ENCODE measurements at regions not wholly inside any gene's neighbourhood (a gene's known extent, or its start where the extent isn't known, plus 50 kb on each side); places are given as distances from the start of the nearest gene placed in this dataset.

DNA sequence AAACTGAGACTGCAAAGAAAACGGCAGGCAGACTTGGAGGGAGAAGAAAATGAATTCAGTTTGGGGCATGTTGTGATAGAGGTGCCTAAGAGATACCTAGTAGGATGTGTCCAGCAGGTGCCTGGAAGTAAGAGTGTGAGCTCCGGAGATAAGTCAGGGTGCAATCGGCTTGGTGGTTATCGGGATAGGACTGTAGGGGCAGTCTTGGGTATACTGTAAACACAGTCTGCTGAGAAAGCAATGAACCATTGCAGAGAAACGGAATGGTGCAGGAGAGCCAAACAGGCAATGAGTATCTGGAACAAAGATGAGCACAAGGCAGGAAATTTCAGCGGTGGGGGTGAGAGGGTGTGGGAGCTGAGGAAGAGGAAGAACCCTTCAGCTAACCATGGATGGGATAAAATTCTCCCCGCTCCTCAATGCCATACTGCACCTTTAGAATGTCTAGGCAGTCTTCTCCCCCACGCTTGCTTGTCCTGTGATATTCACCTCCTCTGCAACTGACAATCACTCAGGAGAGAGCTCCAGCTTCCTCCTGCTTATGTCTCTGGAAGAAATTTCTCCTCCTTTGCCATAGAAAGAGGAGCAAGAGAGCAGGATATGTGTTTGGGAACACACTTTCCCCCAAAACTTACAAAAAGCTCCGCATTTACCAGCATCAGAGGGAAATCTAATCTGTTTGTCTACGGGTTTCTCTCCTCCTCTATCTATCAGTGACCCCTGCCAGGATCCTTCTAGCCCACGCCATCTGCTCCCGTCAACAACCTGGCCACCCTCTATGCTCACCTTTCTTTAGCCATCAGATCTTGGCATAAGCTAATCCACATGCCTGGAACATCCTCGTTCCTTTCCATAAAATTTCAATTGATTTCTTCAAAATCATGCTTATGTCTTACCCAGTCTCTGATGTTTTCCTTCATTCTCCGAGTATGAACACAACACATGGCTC, 381.7 kb upstream of the JARID2 start:
- ATAC-seq (ENCODE audit: low FRiP score), result no peak
- no peak for DNase-seq (ENCODE audit: low spot score)

DNA sequence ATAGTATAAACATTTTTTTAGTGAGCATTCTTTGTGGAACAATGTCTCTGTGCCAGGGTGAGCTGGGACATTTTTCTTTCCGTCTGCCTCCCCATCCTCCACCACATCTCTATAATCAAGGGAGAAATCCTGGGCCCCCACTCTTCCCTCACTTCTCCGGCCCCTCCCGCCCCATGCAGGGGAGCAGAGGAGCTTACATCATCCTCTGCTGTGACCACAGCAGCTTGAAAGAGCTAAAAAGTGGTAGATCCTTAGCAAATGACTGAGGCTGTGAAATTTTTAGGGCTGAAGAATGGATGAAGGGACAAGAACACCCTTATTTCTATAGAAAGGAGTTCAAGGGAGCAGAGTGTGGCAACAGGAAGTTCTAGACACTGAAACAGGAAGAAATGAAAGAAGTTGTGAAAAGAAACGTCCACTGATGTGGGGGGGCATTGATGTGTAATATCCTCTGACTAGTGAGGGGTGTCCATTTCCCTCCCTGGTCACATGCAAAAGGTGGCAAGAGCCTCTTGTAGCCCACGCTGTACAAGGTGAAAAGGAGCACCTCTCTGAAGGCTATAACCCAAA, 380.3 kb upstream of the JARID2 start:
- ATAC-seq (ENCODE audit: low FRiP score) (no peak), DNase-seq (ENCODE audit: low spot score) (no peak)
- TF ChIP-seq, protein P1, sequence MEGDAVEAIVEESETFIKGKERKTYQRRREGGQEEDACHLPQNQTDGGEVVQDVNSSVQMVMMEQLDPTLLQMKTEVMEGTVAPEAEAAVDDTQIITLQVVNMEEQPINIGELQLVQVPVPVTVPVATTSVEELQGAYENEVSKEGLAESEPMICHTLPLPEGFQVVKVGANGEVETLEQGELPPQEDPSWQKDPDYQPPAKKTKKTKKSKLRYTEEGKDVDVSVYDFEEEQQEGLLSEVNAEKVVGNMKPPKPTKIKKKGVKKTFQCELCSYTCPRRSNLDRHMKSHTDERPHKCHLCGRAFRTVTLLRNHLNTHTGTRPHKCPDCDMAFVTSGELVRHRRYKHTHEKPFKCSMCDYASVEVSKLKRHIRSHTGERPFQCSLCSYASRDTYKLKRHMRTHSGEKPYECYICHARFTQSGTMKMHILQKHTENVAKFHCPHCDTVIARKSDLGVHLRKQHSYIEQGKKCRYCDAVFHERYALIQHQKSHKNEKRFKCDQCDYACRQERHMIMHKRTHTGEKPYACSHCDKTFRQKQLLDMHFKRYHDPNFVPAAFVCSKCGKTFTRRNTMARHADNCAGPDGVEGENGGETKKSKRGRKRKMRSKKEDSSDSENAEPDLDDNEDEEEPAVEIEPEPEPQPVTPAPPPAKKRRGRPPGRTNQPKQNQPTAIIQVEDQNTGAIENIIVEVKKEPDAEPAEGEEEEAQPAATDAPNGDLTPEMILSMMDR (IDR thresholded peaks at IDR 0.05), result no peak

More for the DNA sequence above, 381.7 kb upstream of the JARID2 start:
- TF ChIP-seq, protein P1 (IDR thresholded peaks at IDR 0.05), result no peak

DNA sequence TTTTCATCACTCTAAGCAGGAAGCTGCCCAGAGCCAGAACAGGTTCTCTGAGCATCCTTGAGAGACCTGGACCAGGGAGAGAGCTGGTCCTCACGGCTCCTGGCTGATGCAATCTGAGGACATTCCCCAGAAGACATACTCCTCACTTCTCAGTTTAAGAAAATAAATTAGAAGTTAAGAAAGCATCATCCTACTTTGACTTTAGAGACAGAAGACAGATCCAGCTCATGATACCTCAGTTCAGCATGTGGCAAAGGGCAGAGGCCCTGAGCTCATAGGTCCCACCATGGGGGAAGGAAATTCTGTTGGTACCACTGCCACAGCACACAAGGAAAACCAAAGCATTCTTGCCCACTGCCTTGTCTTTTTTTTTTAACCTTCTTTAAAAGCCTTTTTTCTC, 378.1 kb upstream of the JARID2 start:
- no peak for ATAC-seq (ENCODE audit: low FRiP score)
- TF ChIP-seq, protein P1 (IDR thresholded peaks at IDR 0.05), result no peak
- no peak for DNase-seq (ENCODE audit: low spot score)

DNA sequence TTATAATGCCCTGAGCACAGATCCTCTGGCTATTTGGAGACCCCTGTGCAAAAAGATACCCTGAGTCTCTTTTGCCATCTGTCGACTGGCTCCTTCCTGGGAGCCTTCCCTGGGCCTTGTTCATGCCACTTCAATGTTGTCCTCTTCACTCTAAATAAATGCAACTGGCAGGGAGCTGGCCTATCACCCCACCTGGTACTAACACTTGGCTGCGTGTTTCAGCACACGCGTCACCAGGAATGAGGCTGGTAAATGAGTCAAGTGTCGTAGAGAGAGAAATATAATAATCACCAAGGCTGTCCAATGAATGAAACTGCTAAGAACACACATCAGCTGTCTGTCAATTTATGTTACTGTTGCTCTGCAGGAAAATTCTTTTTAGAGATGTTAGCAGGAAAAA, 374.6 kb upstream of the JARID2 start:
- ATAC-seq (ENCODE audit: low FRiP score) (no peak), DNase-seq (ENCODE audit: low spot score) (no peak)
- TF ChIP-seq, protein P1 (IDR thresholded peaks at IDR 0.05), result no peak

DNA sequence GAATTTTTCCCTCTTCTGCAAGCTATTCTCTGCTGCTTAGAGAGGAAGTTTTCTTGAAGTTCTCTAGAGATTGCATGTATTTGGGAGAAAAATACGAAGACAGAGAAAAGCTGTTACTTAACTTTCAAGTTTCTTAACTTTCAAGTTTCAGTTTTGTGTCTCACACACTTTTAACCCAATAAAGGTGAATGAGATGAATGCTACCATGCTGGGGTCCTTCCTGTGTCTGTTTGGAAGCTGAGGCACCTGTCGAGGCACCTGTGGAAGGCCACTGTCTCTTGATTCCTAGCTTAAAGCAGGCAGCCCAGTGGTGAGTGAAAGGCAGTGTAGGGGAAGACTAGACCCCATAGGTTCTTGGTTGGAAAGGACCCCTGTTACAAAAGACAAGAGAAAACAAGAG, 372.8 kb upstream of the JARID2 start:
- ATAC-seq (ENCODE audit: low FRiP score) (no peak), DNase-seq (ENCODE audit: low spot score) (no peak)
- TF ChIP-seq, protein P1 (IDR thresholded peaks at IDR 0.05), result no peak

DNA sequence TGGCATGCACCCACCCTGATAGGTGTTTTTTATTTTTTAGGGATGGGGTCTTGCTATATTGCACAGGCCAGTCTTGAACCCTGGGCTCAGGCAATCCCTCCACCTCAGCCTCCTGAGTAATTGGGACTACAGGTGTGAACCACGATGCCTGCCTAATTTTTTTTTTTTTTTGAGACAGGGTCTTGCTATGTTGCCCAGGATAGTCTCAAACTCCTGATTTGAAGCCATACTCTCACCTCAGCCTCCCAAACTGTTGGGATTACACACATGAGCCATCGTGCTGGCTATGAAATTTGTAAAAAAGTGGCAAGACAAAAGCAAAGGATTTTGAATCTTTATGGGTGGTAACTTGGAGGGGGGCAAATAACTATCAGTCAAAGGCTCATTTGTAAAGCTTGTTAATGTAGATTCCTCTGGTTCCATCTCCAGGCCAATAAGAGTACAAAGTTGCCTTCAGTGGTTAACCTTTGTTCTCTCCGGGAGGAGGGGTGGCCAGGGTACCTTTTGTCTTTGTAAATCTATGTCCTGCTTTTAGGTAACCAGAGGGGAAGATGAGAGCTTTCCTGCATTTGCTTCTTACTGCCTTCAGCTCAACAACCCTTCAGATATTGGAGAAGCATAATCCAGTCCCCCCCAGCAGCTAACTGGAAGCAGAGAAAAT, 372.0 kb upstream of the JARID2 start:
- ATAC-seq (ENCODE audit: low FRiP score) (no peak), DNase-seq (ENCODE audit: low spot score) (no peak)
- TF ChIP-seq, protein P1 (IDR thresholded peaks at IDR 0.05), result no peak

All from omental fat pad (tissue), 3 donors.